HEK293T (cell line): ENCODE measurements at regions not wholly inside any gene's neighbourhood (a gene's known extent, or its start where the extent isn't known, plus 50 kb on each side); places are given as distances from the start of the nearest gene placed in this dataset.
"Not testable (repeated sequence)": the region's sequence is repeated elsewhere in the genome, so short reads cannot be mapped to it uniquely, and the experiment has no call there.

Experiments used
- ARNT ChIP-seq: fragments of 450-650 bp; IDR thresholded peaks from 2 replicates; pipeline ENCODE4 v1.6.1; 2017; ENCODE audit warnings: mild to moderate bottlenecking
- SP1 ChIP-seq: fragments of 450-650 bp; IDR thresholded peaks from 2 replicates; pipeline ENCODE4 v1.6.1; 2017
- TF ChIP-seq, protein P1 (sequence below): fragments of 450-650 bp; IDR thresholded peaks from 2 replicates; pipeline ENCODE4 v1.6.1; 2016

DNA sequence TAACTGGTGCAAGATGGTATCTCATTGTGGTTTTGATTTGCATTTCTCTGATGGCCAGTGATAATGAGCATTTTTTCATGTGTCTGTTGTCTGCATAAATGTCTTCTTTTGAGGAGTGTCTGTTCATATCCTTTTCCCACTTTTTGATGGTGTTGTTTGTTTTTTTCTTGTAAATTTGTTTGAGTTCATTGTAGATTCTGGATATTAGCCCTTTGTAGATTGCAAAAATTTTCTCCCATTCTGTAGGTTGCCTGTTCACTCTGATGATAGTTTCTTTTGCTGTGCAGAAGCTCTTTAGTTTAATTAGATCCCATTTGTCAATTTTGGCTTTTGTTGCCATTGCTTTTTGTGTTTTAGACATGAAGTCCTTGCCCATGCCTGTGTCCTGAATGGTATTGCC is 256.9 kb downstream of the FOXG1 start:
- TF ChIP-seq, protein P1, sequence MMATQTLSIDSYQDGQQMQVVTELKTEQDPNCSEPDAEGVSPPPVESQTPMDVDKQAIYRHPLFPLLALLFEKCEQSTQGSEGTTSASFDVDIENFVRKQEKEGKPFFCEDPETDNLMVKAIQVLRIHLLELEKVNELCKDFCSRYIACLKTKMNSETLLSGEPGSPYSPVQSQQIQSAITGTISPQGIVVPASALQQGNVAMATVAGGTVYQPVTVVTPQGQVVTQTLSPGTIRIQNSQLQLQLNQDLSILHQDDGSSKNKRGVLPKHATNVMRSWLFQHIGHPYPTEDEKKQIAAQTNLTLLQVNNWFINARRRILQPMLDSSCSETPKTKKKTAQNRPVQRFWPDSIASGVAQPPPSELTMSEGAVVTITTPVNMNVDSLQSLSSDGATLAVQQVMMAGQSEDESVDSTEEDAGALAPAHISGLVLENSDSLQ, result not testable (repeated sequence)
- TF ChIP-seq SP1, ARNT: not testable (repeated sequence)
